Aorta (tissue), 5 donors: ENCODE measurements at regions not wholly inside any gene's neighbourhood (a gene's known extent, or its start where the extent isn't known, plus 50 kb on each side); places are given as distances from the start of the nearest gene placed in this dataset.

ENCODE experiments used
- ATAC-seq: fragments of 200-7000 bp; cut with Tn5 transposase; one replicate; pipeline ENCODE4 v1.9.1; 2022; ENCODE audit warnings: moderate library complexity; ENCODE audit not compliant: low FRiP score
- DNase-seq, 2 donors: peaks; one replicate each; pipeline ENCODE4 v3.0.0-alpha.2; 2020
- H3K27ac ChIP-seq, 2 donors: one replicate each; pipeline ENCODE4 v1.5.1; 2013; ENCODE audit warnings: low read length in 2 of 2, mild to moderate bottlenecking in 2 of 2, moderate library complexity in 2 of 2, control low read depth in 1 of 2, inconsistent platforms in 1 of 2, low read depth in 1 of 2
- H3K27me3 ChIP-seq, 2 donors: one replicate each; pipeline ENCODE4 v1.6.1; 2013; ENCODE audit warnings: control low read depth in 1 of 2, low read length in 1 of 2, mild to moderate bottlenecking in 1 of 2, moderate library complexity in 1 of 2; ENCODE audit not compliant: insufficient read depth in 2 of 2, control insufficient read depth in 1 of 2
- H3K36me3 ChIP-seq, 2 donors: one replicate each; pipeline ENCODE4 v1.6.1; 2013; ENCODE audit warnings: control low read depth in 1 of 2, low read length in 1 of 2, mild to moderate bottlenecking in 1 of 2; ENCODE audit not compliant: insufficient read depth in 2 of 2, control insufficient read depth in 1 of 2
- H3K4me1 ChIP-seq, 2 donors: one replicate each; pipeline ENCODE4 v1.6.1; 2013; ENCODE audit warnings: low read length in 2 of 2, control low read depth in 1 of 2, mild to moderate bottlenecking in 1 of 2, moderate library complexity in 1 of 2; ENCODE audit not compliant: insufficient read depth in 2 of 2, control insufficient read depth in 1 of 2
- H3K4me3 ChIP-seq, 2 donors: one replicate each; pipeline ENCODE4 v1.5.1; 2013; ENCODE audit warnings: low read length in 2 of 2, control low read depth in 1 of 2, mild to moderate bottlenecking in 1 of 2
- H3K9me3 ChIP-seq: one replicate; pipeline ENCODE4 v1.6.1; 2013; ENCODE audit warnings: mild to moderate bottlenecking, low read length; ENCODE audit not compliant: control insufficient read depth
- WGBS, 2 donors: extraction: QIAGEN DNeasy Blood & Tissue Kit; methylation state at CpG; one replicate each; pipeline ENCODE4 v1.1.7; 2013; 5-methylcytosine and 5-hydroxymethylcytosine counted together
- intact Hi-C, 2 donors: fragments of 100-400 bp; cut with DNase I; formaldehyde crosslinking; loops; one replicate each; pipeline versions ENCODE4 v1.14.2 to v1.15.0; 2022
- donor health status: healthy with polysubstance abuse.
- donor health status: Bipolar disorder and iron deficiency.
- donor health status: DM: no; HTN: no; CAD: no.
- donor health status: DM: no; HTN: no; CAD: no.
- donor health status: DM: yes; HTN: yes; CAD: no.

GRCh38 chr18:64271975-64272659, 123.2 kb upstream of the LINC00305 start:
- H3K27me3 ChIP-seq, result peaks cover 0 to 1% of the 10 kb centered on the region in 2 donors
- WGBS, 2 donors, result 67 to 70% methylated on average over 6 of the region's 6 CpGs
- no peak for ATAC-seq

GRCh38 chr18:64271246-64271645, 122.4 kb upstream of the LINC00305 start:
- Histone ChIP-seq H3K27ac (no peak overlapping the region), H3K36me3 (no peaks in the 10 kb centered on the region), H3K27me3 (peaks cover 0 to 1% of the 10 kb centered on the region in 2 donors), H3K4me1 (no peaks in the 10 kb centered on the region), H3K4me3 (no peak overlapping the region), H3K9me3 (no peaks in the 10 kb centered on the region)
- intact Hi-C loops, result no loop called here
- ATAC-seq (no peak), DNase-seq (no peak)
- WGBS, 2 donors, result 35 to 50% methylated on average over 4 of the region's 4 CpGs

More at GRCh38 chr18:64271975-64272659, 123.2 kb upstream of the LINC00305 start:
- Histone ChIP-seq H3K27ac (no peak overlapping the region), H3K4me1 (no peaks in the 10 kb centered on the region), H3K36me3 (no peaks in the 10 kb centered on the region), H3K9me3 (no peaks in the 10 kb centered on the region), H3K4me3 (no peak overlapping the region)
- intact Hi-C loops, result no loop called here
- no peak for DNase-seq

GRCh38 chr18:64270608-64271007, 121.7 kb upstream of the LINC00305 start:
- intact Hi-C loops, result no loop called here
- Histone ChIP-seq H3K36me3 (no peaks in the 10 kb centered on the region), H3K4me1 (no peaks in the 10 kb centered on the region), H3K27ac (no peak overlapping the region), H3K27me3 (peaks cover 0 to 1% of the 10 kb centered on the region in 2 donors), H3K4me3 (no peak overlapping the region), H3K9me3 (no peaks in the 10 kb centered on the region)
- no peak for DNase-seq
- ATAC-seq, result no peak
- 92 to 95% methylated on average over 1 of the region's 1 CpG for WGBS, 2 donors

GRCh38 chr18:64270121-64270520, 121.2 kb upstream of the LINC00305 start:
- WGBS, 2 donors, result 75 to 82% methylated on average over 3 of the region's 3 CpGs
- H3K36me3 ChIP-seq, result no peaks in the 10 kb centered on the region
- no peak for ATAC-seq
- no peaks in the 10 kb centered on the region for H3K4me1 ChIP-seq
- H3K27ac ChIP-seq, result no peak overlapping the region
- peaks cover 0 to 1% of the 10 kb centered on the region in 2 donors for H3K27me3 ChIP-seq
- H3K4me3 ChIP-seq, result no peak overlapping the region
- intact Hi-C loops, result no loop called here
- H3K9me3 ChIP-seq, result no peaks in the 10 kb centered on the region
- no peak for DNase-seq

- 55 to 60% methylated on average over 2 of the region's 2 CpGs for WGBS, 2 donors
- intact Hi-C loops, result no loop called here
- H3K4me1 ChIP-seq, result no peaks in the 10 kb centered on the region
- no peak overlapping the region for H3K4me3 ChIP-seq
- DNase-seq (no peak), ATAC-seq (no peak)
- H3K9me3 ChIP-seq, result no peaks in the 10 kb centered on the region
- no peaks in the 10 kb centered on the region for H3K27me3 ChIP-seq
- no peak overlapping the region for H3K27ac ChIP-seq
- H3K36me3 ChIP-seq, result no peaks in the 10 kb centered on the region
Observed at GRCh38 chr18:64264171-64264570, 115.3 kb upstream of the LINC00305 start.

- Histone ChIP-seq H3K27me3 (no peaks in the 10 kb centered on the region), H3K4me3 (no peak overlapping the region), H3K4me1 (no peaks in the 10 kb centered on the region), H3K9me3 (no peaks in the 10 kb centered on the region), H3K36me3 (no peaks in the 10 kb centered on the region), H3K27ac (no peak overlapping the region)
- 60 to 89% methylated on average over 2 of the region's 2 CpGs for WGBS, 2 donors
- intact Hi-C loops, result no loop called here
- DNase-seq, result no peak
- ATAC-seq, result no peak
Observed at GRCh38 chr18:64260810-64261209, 111.9 kb upstream of the LINC00305 start.

- Histone ChIP-seq H3K4me3 (no peak overlapping the region), H3K36me3 (no peaks in the 10 kb centered on the region), H3K27ac (no peak overlapping the region), H3K9me3 (no peaks in the 10 kb centered on the region), H3K4me1 (no peaks in the 10 kb centered on the region), H3K27me3 (no peaks in the 10 kb centered on the region)
- no peak for DNase-seq
- WGBS, 2 donors, result 68 to 70% methylated on average over 4 of the region's 4 CpGs
- ATAC-seq, result no peak
- intact Hi-C loops, result no loop called here
Observed at GRCh38 chr18:64259871-64260270, 111.0 kb upstream of the LINC00305 start.

- WGBS, 2 donors, result 84 to 95% methylated on average over 5 of the region's 5 CpGs
- Histone ChIP-seq H3K27ac (no peak overlapping the region), H3K4me3 (no peak overlapping the region), H3K9me3 (no peaks in the 10 kb centered on the region), H3K36me3 (no peaks in the 10 kb centered on the region), H3K4me1 (no peaks in the 10 kb centered on the region), H3K27me3 (no peaks in the 10 kb centered on the region)
- intact Hi-C loops, result no loop called here
- DNase-seq (no peak), ATAC-seq (no peak)
Observed at GRCh38 chr18:64258111-64258650, 109.3 kb upstream of the LINC00305 start.

GRCh38 chr18:64254399-64255093, 105.7 kb upstream of the LINC00305 start:
- Histone ChIP-seq H3K9me3 (no peaks in the 10 kb centered on the region), H3K27ac (no peak overlapping the region), H3K36me3 (no peaks in the 10 kb centered on the region), H3K4me3 (no peak overlapping the region), H3K4me1 (no peaks in the 10 kb centered on the region), H3K27me3 (no peaks in the 10 kb centered on the region)
- ATAC-seq, result no peak
- DNase-seq, result no peak
- WGBS, 2 donors, result 79% methylated on average over 2 of the region's 2 CpGs
- intact Hi-C loops, result no loop called here
